ENCODE measurements at regions not wholly inside any gene's neighbourhood (a gene's known extent, or its start where the extent isn't known, plus 50 kb on each side); places are given as distances from the start of the nearest gene placed in this dataset.
"Not testable (repeated sequence)": the region's sequence is repeated elsewhere in the genome, so short reads cannot be mapped to it uniquely, and the experiment has no call there.

- H3K36me3 ChIP-seq (ENCODE audit: control insufficient read depth, insufficient read depth, low read length) = no peaks in the 10 kb centered on the region
- no peak overlapping the region for H3K4me3 ChIP-seq (ENCODE audit: insufficient read depth, low read depth, low read length, poor library complexity, severe bottlenecking)
- H3K27me3 ChIP-seq (replicated peaks; ENCODE audit: control insufficient read depth, insufficient read depth, low read length, poor library complexity, severe bottlenecking) = no peaks in the 10 kb centered on the region
- no peaks in the 10 kb centered on the region for H3K9me3 ChIP-seq (ENCODE audit: control insufficient read depth, low read length)
- H3K4me1 ChIP-seq (ENCODE audit: control insufficient read depth, insufficient read depth, low read length, poor library complexity, severe bottlenecking) = no peaks in the 10 kb centered on the region
- H3K27ac ChIP-seq (ENCODE audit: insufficient read depth, low read length, poor library complexity, severe bottlenecking) = no peak overlapping the region
- DNase-seq = no peak
These were observed 874.4 kb downstream of the KCNT2 start for GRCh38 chr1:195733826-195734225.

- no peak overlapping the region for H3K4me3 ChIP-seq (ENCODE audit: insufficient read depth, low read depth, low read length, poor library complexity, severe bottlenecking)
- H3K4me1 ChIP-seq (ENCODE audit: control insufficient read depth, insufficient read depth, low read length, poor library complexity, severe bottlenecking) = no peaks in the 10 kb centered on the region
- no peak for DNase-seq
- no peaks in the 10 kb centered on the region for H3K9me3 ChIP-seq (ENCODE audit: control insufficient read depth, low read length)
- H3K27me3 ChIP-seq (replicated peaks; ENCODE audit: control insufficient read depth, insufficient read depth, low read length, poor library complexity, severe bottlenecking) = no peaks in the 10 kb centered on the region
- no peaks in the 10 kb centered on the region for H3K36me3 ChIP-seq (ENCODE audit: control insufficient read depth, insufficient read depth, low read length)
- no peak overlapping the region for H3K27ac ChIP-seq (ENCODE audit: insufficient read depth, low read length, poor library complexity, severe bottlenecking)
These were observed 874.8 kb downstream of the KCNT2 start for GRCh38 chr1:195733408-195733807.

DNA sequence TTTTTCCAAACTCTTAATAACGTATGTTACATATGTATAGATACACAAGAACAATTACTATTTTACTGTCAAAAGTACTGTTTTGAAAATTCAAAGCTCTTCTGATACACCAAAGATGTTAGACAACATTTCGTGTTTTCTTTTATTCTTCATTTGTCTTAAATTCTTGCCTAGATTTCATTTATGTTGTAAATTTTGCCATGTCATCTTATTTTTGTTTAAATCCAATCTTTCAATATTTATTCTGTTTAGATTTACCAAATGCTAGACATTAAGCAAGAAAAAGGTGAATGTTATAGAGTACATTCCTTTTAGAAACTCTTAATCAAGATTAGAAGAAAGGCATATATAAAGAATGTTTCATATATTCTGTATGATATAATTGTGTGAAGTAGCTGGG lies 876.9 kb downstream of the KCNT2 start:
- no peak overlapping the region for H3K4me3 ChIP-seq (ENCODE audit: insufficient read depth, low read depth, low read length, poor library complexity, severe bottlenecking)
- H3K36me3 ChIP-seq (ENCODE audit: control insufficient read depth, insufficient read depth, low read length) = no peaks in the 10 kb centered on the region
- no peak for DNase-seq
- H3K27ac ChIP-seq (ENCODE audit: insufficient read depth, low read length, poor library complexity, severe bottlenecking) = no peak overlapping the region
- no peaks in the 10 kb centered on the region for H3K9me3 ChIP-seq (ENCODE audit: control insufficient read depth, low read length)
- H3K27me3 ChIP-seq (replicated peaks; ENCODE audit: control insufficient read depth, insufficient read depth, low read length, poor library complexity, severe bottlenecking) = no peaks in the 10 kb centered on the region
- no peaks in the 10 kb centered on the region for H3K4me1 ChIP-seq (ENCODE audit: control insufficient read depth, insufficient read depth, low read length, poor library complexity, severe bottlenecking)

- Histone ChIP-seq H3K4me1 (ENCODE audit: control insufficient read depth, insufficient read depth, low read length, poor library complexity, severe bottlenecking) (no peaks in the 10 kb centered on the region), H3K27me3 (replicated peaks; ENCODE audit: control insufficient read depth, insufficient read depth, low read length, poor library complexity, severe bottlenecking) (no peaks in the 10 kb centered on the region), H3K36me3 (ENCODE audit: control insufficient read depth, insufficient read depth, low read length) (no peaks in the 10 kb centered on the region), H3K9me3 (ENCODE audit: control insufficient read depth, low read length) (no peaks in the 10 kb centered on the region), H3K27ac (ENCODE audit: insufficient read depth, low read length, poor library complexity, severe bottlenecking) (no peak overlapping the region), H3K4me3 (ENCODE audit: insufficient read depth, low read depth, low read length, poor library complexity, severe bottlenecking) (no peak overlapping the region)
- no peak for DNase-seq
These were observed 884.4 kb downstream of the KCNT2 start for GRCh38 chr1:195723796-195724194.

- not testable (repeated sequence) for H3K27ac ChIP-seq (ENCODE audit: insufficient read depth, low read length, poor library complexity, severe bottlenecking); H3K36me3 ChIP-seq (ENCODE audit: control insufficient read depth, insufficient read depth, low read length); H3K27me3 ChIP-seq (replicated peaks; ENCODE audit: control insufficient read depth, insufficient read depth, low read length, poor library complexity, severe bottlenecking); DNase-seq; H3K4me3 ChIP-seq (ENCODE audit: insufficient read depth, low read depth, low read length, poor library complexity, severe bottlenecking); H3K4me1 ChIP-seq (ENCODE audit: control insufficient read depth, insufficient read depth, low read length, poor library complexity, severe bottlenecking); H3K9me3 ChIP-seq (ENCODE audit: control insufficient read depth, low read length)
These were observed 885.1 kb downstream of the KCNT2 start for GRCh38 chr1:195722852-195723795.

DNA sequence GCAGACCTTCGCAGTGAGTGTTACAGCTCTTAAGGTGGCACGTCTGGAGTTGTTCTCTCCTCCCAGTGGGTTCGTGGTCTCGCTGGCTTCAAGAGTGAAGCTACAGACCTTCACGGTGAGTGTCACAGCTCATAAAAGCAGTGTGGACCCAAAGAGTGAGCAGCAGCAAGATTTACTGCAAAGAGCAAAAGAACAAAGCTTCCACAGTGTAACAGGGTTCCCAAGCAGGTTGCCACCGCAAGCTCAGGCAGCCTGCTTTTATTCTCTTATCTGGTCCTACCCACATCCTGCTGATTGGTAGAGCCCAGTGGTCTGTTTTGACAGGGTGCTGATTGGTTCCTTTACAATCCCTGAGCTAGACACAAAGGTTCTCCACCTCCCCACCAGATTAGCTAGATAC lies 886.1 kb downstream of the KCNT2 start:
- H3K4me1 ChIP-seq (ENCODE audit: control insufficient read depth, insufficient read depth, low read length, poor library complexity, severe bottlenecking); DNase-seq; H3K9me3 ChIP-seq (ENCODE audit: control insufficient read depth, low read length); H3K27me3 ChIP-seq (replicated peaks; ENCODE audit: control insufficient read depth, insufficient read depth, low read length, poor library complexity, severe bottlenecking); H3K4me3 ChIP-seq (ENCODE audit: insufficient read depth, low read depth, low read length, poor library complexity, severe bottlenecking); H3K27ac ChIP-seq (ENCODE audit: insufficient read depth, low read length, poor library complexity, severe bottlenecking); H3K36me3 ChIP-seq (ENCODE audit: control insufficient read depth, insufficient read depth, low read length): not testable (repeated sequence)

GRCh38 chr1:195721210-195721971 lies 886.8 kb downstream of the KCNT2 start:
- Histone ChIP-seq H3K4me1 (ENCODE audit: control insufficient read depth, insufficient read depth, low read length, poor library complexity, severe bottlenecking) (no peaks in the 10 kb centered on the region), H3K27me3 (replicated peaks; ENCODE audit: control insufficient read depth, insufficient read depth, low read length, poor library complexity, severe bottlenecking) (no peaks in the 10 kb centered on the region), H3K36me3 (ENCODE audit: control insufficient read depth, insufficient read depth, low read length) (no peaks in the 10 kb centered on the region), H3K9me3 (ENCODE audit: control insufficient read depth, low read length) (no peaks in the 10 kb centered on the region), H3K27ac (ENCODE audit: insufficient read depth, low read length, poor library complexity, severe bottlenecking) (no peak overlapping the region), H3K4me3 (ENCODE audit: insufficient read depth, low read depth, low read length, poor library complexity, severe bottlenecking) (no peak overlapping the region)
- no peak for DNase-seq

GRCh38 chr1:195717651-195718050 lies 890.6 kb downstream of the KCNT2 start:
- Histone ChIP-seq H3K4me3 (ENCODE audit: insufficient read depth, low read depth, low read length, poor library complexity, severe bottlenecking) (no peak overlapping the region), H3K36me3 (ENCODE audit: control insufficient read depth, insufficient read depth, low read length) (no peaks in the 10 kb centered on the region), H3K27me3 (replicated peaks; ENCODE audit: control insufficient read depth, insufficient read depth, low read length, poor library complexity, severe bottlenecking) (no peaks in the 10 kb centered on the region), H3K9me3 (ENCODE audit: control insufficient read depth, low read length) (no peaks in the 10 kb centered on the region), H3K27ac (ENCODE audit: insufficient read depth, low read length, poor library complexity, severe bottlenecking) (no peak overlapping the region), H3K4me1 (ENCODE audit: control insufficient read depth, insufficient read depth, low read length, poor library complexity, severe bottlenecking) (no peaks in the 10 kb centered on the region)
- DNase-seq = no peak

- no peak for DNase-seq
- Histone ChIP-seq H3K27ac (ENCODE audit: insufficient read depth, low read length, poor library complexity, severe bottlenecking) (no peak overlapping the region), H3K27me3 (replicated peaks; ENCODE audit: control insufficient read depth, insufficient read depth, low read length, poor library complexity, severe bottlenecking) (no peaks in the 10 kb centered on the region)
These were observed 892.6 kb downstream of the KCNT2 start for GRCh38 chr1:195715652-195716051.

GRCh38 chr1:195714248-195714647 lies 894.0 kb downstream of the KCNT2 start:
- no peak overlapping the region for H3K27ac ChIP-seq (ENCODE audit: insufficient read depth, low read length, poor library complexity, severe bottlenecking)
- no peak for DNase-seq

More at GRCh38 chr1:195715652-195716051, 892.6 kb downstream of the KCNT2 start:
- H3K9me3 ChIP-seq (ENCODE audit: control insufficient read depth, low read length) = no peaks in the 10 kb centered on the region
- no peak overlapping the region for H3K4me3 ChIP-seq (ENCODE audit: insufficient read depth, low read depth, low read length, poor library complexity, severe bottlenecking)
- no peaks in the 10 kb centered on the region for H3K36me3 ChIP-seq (ENCODE audit: control insufficient read depth, insufficient read depth, low read length)
- H3K4me1 ChIP-seq (ENCODE audit: control insufficient read depth, insufficient read depth, low read length, poor library complexity, severe bottlenecking) = no peaks in the 10 kb centered on the region

More at GRCh38 chr1:195714248-195714647, 894.0 kb downstream of the KCNT2 start:
- H3K27me3 ChIP-seq (replicated peaks; ENCODE audit: control insufficient read depth, insufficient read depth, low read length, poor library complexity, severe bottlenecking) = no peaks in the 10 kb centered on the region
- no peaks in the 10 kb centered on the region for H3K9me3 ChIP-seq (ENCODE audit: control insufficient read depth, low read length)
- no peak overlapping the region for H3K4me3 ChIP-seq (ENCODE audit: insufficient read depth, low read depth, low read length, poor library complexity, severe bottlenecking)
- no peaks in the 10 kb centered on the region for H3K36me3 ChIP-seq (ENCODE audit: control insufficient read depth, insufficient read depth, low read length)
- no peaks in the 10 kb centered on the region for H3K4me1 ChIP-seq (ENCODE audit: control insufficient read depth, insufficient read depth, low read length, poor library complexity, severe bottlenecking)
